GM23338 (cell line): ENCODE measurements at regions not wholly inside any gene's neighbourhood (a gene's known extent, or its start where the extent isn't known, plus 50 kb on each side); places are given as distances from the start of the nearest gene placed in this dataset.

ENCODE experiments used
- ATAC-seq: fragments of 200-7000 bp; cut with Tn5 transposase; 3 replicates; pipeline ENCODE4 v1.9.1; 2020
- DNase-seq: peaks from one replicate; pipeline ENCODE4 v3.0.0-alpha.2; 2015; ENCODE audit warnings: low spot score
- H2AFZ ChIP-seq: fragments of 200-600 bp; sonication (generic); 2 replicates; pipeline ENCODE4 v1.8.0; 2016; ENCODE audit warnings: antibody characterized with exemption, mild to moderate bottlenecking, moderate library complexity
- H3F3A ChIP-seq: fragments of 200-600 bp; sonication (generic); replicated peaks from 2 replicates; pipeline ENCODE4 v1.8.0; 2017; ENCODE audit warnings: antibody characterized with exemption, mixed run types, low read depth
- H3K27ac ChIP-seq: fragments of 200-600 bp; sonication (generic); 2 replicates; pipeline ENCODE4 v1.6.1; 2016; ENCODE audit warnings: low read depth
- H3K27me3 ChIP-seq: fragments of 200-600 bp; sonication (generic); 2 replicates; pipeline ENCODE4 v1.8.0; 2016; ENCODE audit warnings: mild to moderate bottlenecking, mixed run types, moderate library complexity; ENCODE audit not compliant: insufficient read depth
- H3K36me3 ChIP-seq: fragments of 200-600 bp; sonication (generic); 2 replicates; pipeline ENCODE4 v1.8.0; 2016; ENCODE audit warnings: mild to moderate bottlenecking; ENCODE audit not compliant: insufficient read depth
- H3K4me1 ChIP-seq: fragments of 200-600 bp; sonication (generic); 2 replicates; pipeline ENCODE4 v1.8.0; 2016; ENCODE audit warnings: mild to moderate bottlenecking, moderate library complexity; ENCODE audit not compliant: insufficient read depth
- H3K4me2 ChIP-seq: fragments of 200-600 bp; sonication (generic); 2 replicates; pipeline ENCODE4 v1.7.1; 2017; ENCODE audit warnings: mixed run types
- H3K4me3 ChIP-seq: fragments of 200-600 bp; sonication (generic); 2 replicates; pipeline ENCODE4 v1.6.1; 2016; ENCODE audit warnings: mixed run types
- H3K79me2 ChIP-seq: fragments of 200-600 bp; sonication (generic); replicated peaks from 2 replicates; pipeline ENCODE4 v1.8.0; 2017; ENCODE audit warnings: mild to moderate bottlenecking; ENCODE audit not compliant: insufficient read depth
- H3K9me2 ChIP-seq: fragments of 200-600 bp; sonication (generic); 2 replicates; pipeline ENCODE4 v1.8.0; 2017; ENCODE audit not compliant: insufficient read depth
- H4K20me1 ChIP-seq: fragments of 200-600 bp; sonication (generic); replicated peaks from 2 replicates; pipeline ENCODE4 v1.8.0; 2017; ENCODE audit warnings: mild to moderate bottlenecking; ENCODE audit not compliant: insufficient read depth
- H3K27ac Mint-ChIP-seq: 2 replicates; pipeline ENCODE4 v1.8.0; 2020; ENCODE audit warnings: inconsistent platforms, mild to moderate bottlenecking, moderate library complexity, mixed read lengths
- H3K27me3 Mint-ChIP-seq: 3 replicates; pipeline ENCODE4 v1.8.0; 2022; ENCODE audit warnings: low read depth, mild to moderate bottlenecking, moderate library complexity, mixed read lengths, inconsistent platforms; ENCODE audit not compliant: insufficient read depth, poor library complexity
- H3K36me3 Mint-ChIP-seq: 3 replicates; pipeline ENCODE4 v1.8.0; 2021; ENCODE audit warnings: low read depth, mild to moderate bottlenecking, inconsistent platforms, moderate library complexity, mixed read lengths
- H3K4me1 Mint-ChIP-seq: 3 replicates; pipeline ENCODE4 v1.8.0; 2020; ENCODE audit warnings: mild to moderate bottlenecking, inconsistent platforms, mixed read lengths
- H3K4me3 Mint-ChIP-seq: 3 replicates; pipeline ENCODE4 v1.8.0; 2021; ENCODE audit warnings: moderate library complexity, mild to moderate bottlenecking, inconsistent platforms, mixed read lengths
- H3K9me3 Mint-ChIP-seq: 3 replicates; pipeline ENCODE4 v1.8.0; 2020; ENCODE audit warnings: moderate library complexity, mild to moderate bottlenecking, inconsistent platforms, mixed read lengths
- CREB1 ChIP-seq: fragments of 250-450 bp; sonication (Bioruptor Pico); IDR thresholded peaks from 2 replicates; pipeline ENCODE4 v1.5.0; 2020; ENCODE audit warnings: low read depth, mild to moderate bottlenecking, moderate library complexity
- ETS1 ChIP-seq: IDR thresholded peaks from 2 replicates; pipeline ENCODE4 v1.6.1; 2016; ENCODE audit warnings: antibody characterized with exemption
- ZNF114 ChIP-seq: fragments of 250-450 bp; sonication (Bioruptor Pico); IDR thresholded peaks from 2 replicates; pipeline ENCODE4 v1.5.0; 2020; ENCODE audit warnings: mild to moderate bottlenecking, moderate library complexity
- ZNF331 ChIP-seq: fragments of 250-450 bp; sonication (Bioruptor Pico); IDR thresholded peaks from 2 replicates; pipeline ENCODE4 v1.5.0; 2020; ENCODE audit warnings: low read depth, mild to moderate bottlenecking, moderate library complexity
- TF ChIP-seq, protein P1 (sequence below), 2 experiments: fragments of 200-600 bp in 1 of 2; sonication (generic) in 1 of 2; conservative IDR thresholded peaks; 2 replicates each; pipeline versions ENCODE4 v1.5.1 to v1.6.1; 2016 to 2017; ENCODE audit warnings: antibody characterized with exemption in 2 of 2, low read depth in 2 of 2, mild to moderate bottlenecking in 2 of 2, moderate library complexity in 1 of 2
- TF ChIP-seq, protein P2 (sequence below): IDR thresholded peaks from one replicate; pipeline ENCODE4 v1.6.1; 2018; ENCODE audit warnings: antibody characterized with exemption; ENCODE audit not compliant: unreplicated experiment
- TF ChIP-seq, protein P3 (sequence below): fragments of 250-450 bp; sonication (Bioruptor Pico); IDR thresholded peaks from 2 replicates; pipeline ENCODE4 v1.5.0; 2020; ENCODE audit warnings: mild to moderate bottlenecking, moderate library complexity

DNA sequence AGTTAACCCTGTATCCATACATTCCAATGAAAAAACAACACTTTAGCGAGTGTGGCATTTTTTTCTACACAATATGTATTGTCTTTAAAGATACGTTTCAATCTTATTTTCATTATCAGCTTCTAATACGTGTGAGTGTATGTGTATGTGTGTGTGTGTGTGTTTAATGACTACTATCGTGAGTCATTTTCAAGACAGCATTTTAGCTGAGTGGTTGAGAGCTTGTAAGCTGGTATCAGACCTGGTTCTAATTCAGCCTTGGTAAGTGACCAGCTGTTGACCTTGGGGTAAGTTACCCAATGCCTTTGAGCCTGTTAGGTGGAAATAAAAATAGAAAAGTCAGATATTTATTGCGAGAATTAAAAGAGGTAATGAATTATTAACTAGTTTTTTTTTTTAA lies 320.0 kb upstream of the NT5E start (continued):
- TF ChIP-seq, protein P1, sequence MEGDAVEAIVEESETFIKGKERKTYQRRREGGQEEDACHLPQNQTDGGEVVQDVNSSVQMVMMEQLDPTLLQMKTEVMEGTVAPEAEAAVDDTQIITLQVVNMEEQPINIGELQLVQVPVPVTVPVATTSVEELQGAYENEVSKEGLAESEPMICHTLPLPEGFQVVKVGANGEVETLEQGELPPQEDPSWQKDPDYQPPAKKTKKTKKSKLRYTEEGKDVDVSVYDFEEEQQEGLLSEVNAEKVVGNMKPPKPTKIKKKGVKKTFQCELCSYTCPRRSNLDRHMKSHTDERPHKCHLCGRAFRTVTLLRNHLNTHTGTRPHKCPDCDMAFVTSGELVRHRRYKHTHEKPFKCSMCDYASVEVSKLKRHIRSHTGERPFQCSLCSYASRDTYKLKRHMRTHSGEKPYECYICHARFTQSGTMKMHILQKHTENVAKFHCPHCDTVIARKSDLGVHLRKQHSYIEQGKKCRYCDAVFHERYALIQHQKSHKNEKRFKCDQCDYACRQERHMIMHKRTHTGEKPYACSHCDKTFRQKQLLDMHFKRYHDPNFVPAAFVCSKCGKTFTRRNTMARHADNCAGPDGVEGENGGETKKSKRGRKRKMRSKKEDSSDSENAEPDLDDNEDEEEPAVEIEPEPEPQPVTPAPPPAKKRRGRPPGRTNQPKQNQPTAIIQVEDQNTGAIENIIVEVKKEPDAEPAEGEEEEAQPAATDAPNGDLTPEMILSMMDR (conservative IDR thresholded peaks at IDR 0.05; ENCODE audit: low read depth in 2 of 2): no peak
- no peak for TF ChIP-seq ETS1
- TF ChIP-seq ZNF114 (CRISPR knock-in tag): no peak

DNA sequence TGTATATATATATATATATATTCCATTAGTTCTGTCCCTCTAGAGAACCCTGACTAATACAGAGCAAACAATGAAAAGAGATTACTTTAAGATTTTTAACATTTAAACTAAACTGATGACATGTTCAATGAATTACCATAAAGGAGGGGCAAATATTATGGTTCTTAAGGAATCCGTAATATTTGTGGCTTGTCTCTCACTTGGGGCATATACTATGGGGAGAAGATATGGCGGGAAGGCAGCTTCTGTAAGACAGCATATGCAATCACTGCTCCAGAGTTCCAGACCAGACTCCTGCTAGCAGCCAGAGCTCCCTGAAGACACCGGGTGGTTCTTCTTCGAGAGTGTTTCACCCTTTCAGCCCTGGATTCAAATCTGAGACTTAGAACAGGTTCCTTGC lies 321.1 kb upstream of the NT5E start:
- Mint-ChIP-seq H3K27ac (no peak overlapping the region), H3K9me3 (no peaks in the 10 kb centered on the region; the same call in 2 of the 3 replicates), H3K36me3 (no peaks in the 10 kb centered on the region), H3K27me3 (no peaks in the 10 kb centered on the region), H3K4me1 (peaks cover 13% of the 10 kb centered on the region), H3K4me3 (no peak overlapping the region)
- Histone ChIP-seq H3K79me2 (no peaks in the 10 kb centered on the region), H3K9me2 (no peaks in the 10 kb centered on the region), H3K4me3 (no peak overlapping the region), H3K4me1 (peaks cover 12% of the 10 kb centered on the region), H3K36me3 (no peaks in the 10 kb centered on the region), H4K20me1 (no peaks in the 10 kb centered on the region), H3K27me3 (no peaks in the 10 kb centered on the region), H3K4me2 (no peak overlapping the region), H2AFZ (no peak overlapping the region), H3F3A (no peaks in the 10 kb centered on the region), H3K27ac (no peak overlapping the region)
- ATAC-seq (no peak), DNase-seq (no peak)
- no peak for TF ChIP-seq CREB1
- no peak for TF ChIP-seq ZNF331 (CRISPR knock-in tag)
- TF ChIP-seq, protein P2, sequence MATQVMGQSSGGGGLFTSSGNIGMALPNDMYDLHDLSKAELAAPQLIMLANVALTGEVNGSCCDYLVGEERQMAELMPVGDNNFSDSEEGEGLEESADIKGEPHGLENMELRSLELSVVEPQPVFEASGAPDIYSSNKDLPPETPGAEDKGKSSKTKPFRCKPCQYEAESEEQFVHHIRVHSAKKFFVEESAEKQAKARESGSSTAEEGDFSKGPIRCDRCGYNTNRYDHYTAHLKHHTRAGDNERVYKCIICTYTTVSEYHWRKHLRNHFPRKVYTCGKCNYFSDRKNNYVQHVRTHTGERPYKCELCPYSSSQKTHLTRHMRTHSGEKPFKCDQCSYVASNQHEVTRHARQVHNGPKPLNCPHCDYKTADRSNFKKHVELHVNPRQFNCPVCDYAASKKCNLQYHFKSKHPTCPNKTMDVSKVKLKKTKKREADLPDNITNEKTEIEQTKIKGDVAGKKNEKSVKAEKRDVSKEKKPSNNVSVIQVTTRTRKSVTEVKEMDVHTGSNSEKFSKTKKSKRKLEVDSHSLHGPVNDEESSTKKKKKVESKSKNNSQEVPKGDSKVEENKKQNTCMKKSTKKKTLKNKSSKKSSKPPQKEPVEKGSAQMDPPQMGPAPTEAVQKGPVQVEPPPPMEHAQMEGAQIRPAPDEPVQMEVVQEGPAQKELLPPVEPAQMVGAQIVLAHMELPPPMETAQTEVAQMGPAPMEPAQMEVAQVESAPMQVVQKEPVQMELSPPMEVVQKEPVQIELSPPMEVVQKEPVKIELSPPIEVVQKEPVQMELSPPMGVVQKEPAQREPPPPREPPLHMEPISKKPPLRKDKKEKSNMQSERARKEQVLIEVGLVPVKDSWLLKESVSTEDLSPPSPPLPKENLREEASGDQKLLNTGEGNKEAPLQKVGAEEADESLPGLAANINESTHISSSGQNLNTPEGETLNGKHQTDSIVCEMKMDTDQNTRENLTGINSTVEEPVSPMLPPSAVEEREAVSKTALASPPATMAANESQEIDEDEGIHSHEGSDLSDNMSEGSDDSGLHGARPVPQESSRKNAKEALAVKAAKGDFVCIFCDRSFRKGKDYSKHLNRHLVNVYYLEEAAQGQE: no peak
- TF ChIP-seq, protein P3, sequence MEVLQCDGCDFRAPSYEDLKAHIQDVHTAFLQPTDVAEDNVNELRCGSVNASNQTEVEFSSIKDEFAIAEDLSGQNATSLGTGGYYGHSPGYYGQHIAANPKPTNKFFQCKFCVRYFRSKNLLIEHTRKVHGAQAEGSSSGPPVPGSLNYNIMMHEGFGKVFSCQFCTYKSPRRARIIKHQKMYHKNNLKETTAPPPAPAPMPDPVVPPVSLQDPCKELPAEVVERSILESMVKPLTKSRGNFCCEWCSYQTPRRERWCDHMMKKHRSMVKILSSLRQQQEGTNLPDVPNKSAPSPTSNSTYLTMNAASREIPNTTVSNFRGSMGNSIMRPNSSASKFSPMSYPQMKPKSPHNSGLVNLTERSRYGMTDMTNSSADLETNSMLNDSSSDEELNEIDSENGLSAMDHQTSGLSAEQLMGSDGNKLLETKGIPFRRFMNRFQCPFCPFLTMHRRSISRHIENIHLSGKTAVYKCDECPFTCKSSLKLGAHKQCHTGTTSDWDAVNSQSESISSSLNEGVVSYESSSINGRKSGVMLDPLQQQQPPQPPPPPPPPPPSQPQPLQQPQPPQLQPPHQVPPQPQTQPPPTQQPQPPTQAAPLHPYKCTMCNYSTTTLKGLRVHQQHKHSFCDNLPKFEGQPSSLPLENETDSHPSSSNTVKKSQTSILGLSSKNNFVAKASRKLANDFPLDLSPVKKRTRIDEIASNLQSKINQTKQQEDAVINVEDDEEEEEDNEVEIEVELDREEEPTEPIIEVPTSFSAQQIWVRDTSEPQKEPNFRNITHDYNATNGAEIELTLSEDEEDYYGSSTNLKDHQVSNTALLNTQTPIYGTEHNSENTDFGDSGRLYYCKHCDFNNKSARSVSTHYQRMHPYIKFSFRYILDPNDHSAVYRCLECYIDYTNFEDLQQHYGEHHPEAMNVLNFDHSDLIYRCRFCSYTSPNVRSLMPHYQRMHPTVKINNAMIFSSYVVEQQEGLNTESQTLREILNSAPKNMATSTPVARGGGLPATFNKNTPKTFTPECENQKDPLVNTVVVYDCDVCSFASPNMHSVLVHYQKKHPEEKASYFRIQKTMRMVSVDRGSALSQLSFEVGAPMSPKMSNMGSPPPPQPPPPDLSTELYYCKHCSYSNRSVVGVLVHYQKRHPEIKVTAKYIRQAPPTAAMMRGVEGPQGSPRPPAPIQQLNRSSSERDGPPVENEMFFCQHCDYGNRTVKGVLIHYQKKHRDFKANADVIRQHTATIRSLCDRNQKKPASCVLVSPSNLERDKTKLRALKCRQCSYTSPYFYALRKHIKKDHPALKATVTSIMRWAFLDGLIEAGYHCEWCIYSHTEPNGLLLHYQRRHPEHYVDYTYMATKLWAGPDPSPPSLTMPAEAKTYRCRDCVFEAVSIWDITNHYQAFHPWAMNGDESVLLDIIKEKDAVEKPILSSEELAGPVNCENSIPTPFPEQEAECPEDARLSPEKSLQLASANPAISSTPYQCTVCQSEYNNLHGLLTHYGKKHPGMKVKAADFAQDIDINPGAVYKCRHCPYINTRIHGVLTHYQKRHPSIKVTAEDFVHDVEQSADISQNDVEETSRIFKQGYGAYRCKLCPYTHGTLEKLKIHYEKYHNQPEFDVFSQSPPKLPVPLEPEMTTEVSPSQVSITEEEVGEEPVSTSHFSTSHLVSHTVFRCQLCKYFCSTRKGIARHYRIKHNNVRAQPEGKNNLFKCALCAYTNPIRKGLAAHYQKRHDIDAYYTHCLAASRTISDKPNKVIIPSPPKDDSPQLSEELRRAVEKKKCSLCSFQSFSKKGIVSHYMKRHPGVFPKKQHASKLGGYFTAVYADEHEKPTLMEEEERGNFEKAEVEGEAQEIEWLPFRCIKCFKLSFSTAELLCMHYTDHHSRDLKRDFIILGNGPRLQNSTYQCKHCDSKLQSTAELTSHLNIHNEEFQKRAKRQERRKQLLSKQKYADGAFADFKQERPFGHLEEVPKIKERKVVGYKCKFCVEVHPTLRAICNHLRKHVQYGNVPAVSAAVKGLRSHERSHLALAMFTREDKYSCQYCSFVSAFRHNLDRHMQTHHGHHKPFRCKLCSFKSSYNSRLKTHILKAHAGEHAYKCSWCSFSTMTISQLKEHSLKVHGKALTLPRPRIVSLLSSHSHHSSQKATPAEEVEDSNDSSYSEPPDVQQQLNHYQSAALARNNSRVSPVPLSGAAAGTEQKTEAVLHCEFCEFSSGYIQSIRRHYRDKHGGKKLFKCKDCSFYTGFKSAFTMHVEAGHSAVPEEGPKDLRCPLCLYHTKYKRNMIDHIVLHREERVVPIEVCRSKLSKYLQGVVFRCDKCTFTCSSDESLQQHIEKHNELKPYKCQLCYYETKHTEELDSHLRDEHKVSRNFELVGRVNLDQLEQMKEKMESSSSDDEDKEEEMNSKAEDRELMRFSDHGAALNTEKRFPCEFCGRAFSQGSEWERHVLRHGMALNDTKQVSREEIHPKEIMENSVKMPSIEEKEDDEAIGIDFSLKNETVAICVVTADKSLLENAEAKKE (CRISPR knock-in tag): no peak
- no peak for TF ChIP-seq ETS1
